ENCODE measurements at regions not wholly inside any gene's neighbourhood (a gene's known extent, or its start where the extent isn't known, plus 50 kb on each side); places are given as distances from the start of the nearest gene placed in this dataset.
"Not testable (repeated sequence)": the region's sequence is repeated elsewhere in the genome, so short reads cannot be mapped to it uniquely, and the experiment has no call there.

DNA sequence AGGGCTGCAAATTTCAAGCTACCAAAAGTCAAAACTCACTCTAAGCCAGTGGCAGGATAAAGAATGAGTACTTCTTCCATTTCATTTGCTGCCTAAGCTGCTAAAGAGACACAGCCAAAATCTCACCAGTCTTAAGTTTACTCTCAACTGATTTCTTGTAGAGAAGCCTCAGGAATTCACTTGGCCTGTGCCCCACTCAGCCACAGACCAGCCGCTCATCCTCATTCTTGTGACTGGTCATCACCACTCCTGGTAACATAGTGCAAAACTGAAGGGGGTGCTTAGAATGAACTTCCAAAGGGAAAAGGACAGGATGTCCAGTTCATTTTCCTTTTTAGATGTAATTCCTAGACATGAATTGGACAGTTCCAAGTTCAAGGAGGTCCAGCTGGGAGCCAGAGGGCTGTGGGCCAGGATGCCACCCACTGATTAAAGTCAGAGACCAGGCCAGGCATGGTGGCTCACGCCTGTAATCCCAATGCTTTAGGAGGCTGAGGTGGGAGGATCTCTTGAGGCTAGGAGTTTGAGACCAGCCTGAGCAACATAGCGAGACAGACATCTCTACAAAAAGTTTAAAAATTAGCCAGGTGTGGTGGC lies 72.7 kb upstream of the RANBP3L start:
- H3K4me3 Mint-ChIP-seq: no peak overlapping the region
- no peaks in the 10 kb centered on the region for H3K27me3 Mint-ChIP-seq
- peaks cover 34% of the 10 kb centered on the region for H3K4me1 Mint-ChIP-seq (ENCODE audit: low read depth)
- intact Hi-C loops (cut with micrococcal nuclease): no loop called here
- peaks cover 7% of the 10 kb centered on the region for H3K9me3 Mint-ChIP-seq
- H3K27ac Mint-ChIP-seq: peak overlapping the region; percentile 78
- H3K36me3 Mint-ChIP-seq (ENCODE audit: low read depth): no peaks in the 10 kb centered on the region

GRCh38 chr5:36377192-36377591 lies 75.5 kb upstream of the RANBP3L start:
- H3K27ac Mint-ChIP-seq: no peak overlapping the region
- no peaks in the 10 kb centered on the region for H3K9me3 Mint-ChIP-seq
- H3K27me3 Mint-ChIP-seq: peaks cover 2% of the 10 kb centered on the region
- peaks cover 34% of the 10 kb centered on the region for H3K4me1 Mint-ChIP-seq (ENCODE audit: low read depth)
- no peak overlapping the region for H3K4me3 Mint-ChIP-seq
- intact Hi-C loops (cut with micrococcal nuclease): no loop called here
- H3K36me3 Mint-ChIP-seq (ENCODE audit: low read depth): no peaks in the 10 kb centered on the region

DNA sequence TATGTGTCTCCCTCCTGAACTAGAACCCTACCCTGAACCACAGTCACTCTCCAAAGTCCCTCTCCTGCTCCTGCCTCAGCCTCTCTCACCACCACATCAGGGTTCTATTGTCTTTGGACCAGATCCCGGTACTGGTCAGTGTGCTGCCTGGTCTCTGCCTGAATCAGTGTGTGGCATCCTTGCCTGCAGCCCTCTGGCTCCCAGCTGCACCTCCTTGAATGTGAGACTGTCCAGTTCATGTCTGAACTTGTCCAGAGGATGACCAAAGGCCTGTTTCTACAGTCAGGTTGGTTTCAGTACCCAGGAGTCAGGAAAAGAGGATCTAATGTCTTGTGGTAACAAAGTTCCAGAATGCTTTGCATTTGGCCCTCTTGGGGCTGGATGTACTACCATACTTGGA lies 76.8 kb upstream of the RANBP3L start:
- peak overlapping the region; percentile 45 for H3K27ac Mint-ChIP-seq
- no peaks in the 10 kb centered on the region for H3K36me3 Mint-ChIP-seq (ENCODE audit: low read depth)
- no peaks in the 10 kb centered on the region for H3K9me3 Mint-ChIP-seq
- H3K4me1 Mint-ChIP-seq (ENCODE audit: low read depth): peaks cover 21% of the 10 kb centered on the region
- peaks cover 2% of the 10 kb centered on the region for H3K27me3 Mint-ChIP-seq
- intact Hi-C loops (cut with micrococcal nuclease): no loop called here
- H3K4me3 Mint-ChIP-seq: no peak overlapping the region

- no peak overlapping the region for H3K4me3 Mint-ChIP-seq
- no peaks in the 10 kb centered on the region for H3K9me3 Mint-ChIP-seq
- peaks cover 22% of the 10 kb centered on the region for H3K4me1 Mint-ChIP-seq (ENCODE audit: low read depth)
- H3K36me3 Mint-ChIP-seq (ENCODE audit: low read depth): no peaks in the 10 kb centered on the region
- no peak overlapping the region for H3K27ac Mint-ChIP-seq
- intact Hi-C loops (cut with micrococcal nuclease): no loop called here
- peaks cover 2% of the 10 kb centered on the region for H3K27me3 Mint-ChIP-seq
Measured at GRCh38 chr5:36382890-36383289, 81.2 kb upstream of the RANBP3L start.

DNA sequence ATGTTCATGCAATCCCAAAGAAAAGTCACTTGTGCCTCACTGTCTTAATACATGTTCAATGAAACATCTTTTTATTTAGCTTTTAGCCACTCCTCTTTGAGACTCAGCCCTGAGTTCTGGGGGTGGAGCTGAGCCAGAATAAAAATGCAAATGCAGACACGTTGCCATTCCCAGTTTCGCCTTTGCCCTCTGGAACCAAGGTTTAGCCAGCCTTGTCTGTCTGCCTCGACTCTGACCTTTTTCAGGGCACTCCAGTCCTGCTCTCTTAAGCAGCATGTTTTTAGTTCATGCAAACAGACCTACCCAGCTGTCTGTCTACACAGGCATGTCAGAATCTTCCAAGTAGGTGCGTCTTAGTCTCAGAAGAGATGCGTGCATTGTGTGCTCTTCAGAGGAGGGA lies 82.2 kb upstream of the RANBP3L start:
- Mint-ChIP-seq H3K27ac (no peak overlapping the region), H3K36me3 (ENCODE audit: low read depth) (no peaks in the 10 kb centered on the region), H3K4me1 (ENCODE audit: low read depth) (peaks cover 17% of the 10 kb centered on the region), H3K27me3 (peaks cover 2% of the 10 kb centered on the region), H3K9me3 (no peaks in the 10 kb centered on the region), H3K4me3 (no peak overlapping the region)
- intact Hi-C loops (cut with micrococcal nuclease): no loop called here

DNA sequence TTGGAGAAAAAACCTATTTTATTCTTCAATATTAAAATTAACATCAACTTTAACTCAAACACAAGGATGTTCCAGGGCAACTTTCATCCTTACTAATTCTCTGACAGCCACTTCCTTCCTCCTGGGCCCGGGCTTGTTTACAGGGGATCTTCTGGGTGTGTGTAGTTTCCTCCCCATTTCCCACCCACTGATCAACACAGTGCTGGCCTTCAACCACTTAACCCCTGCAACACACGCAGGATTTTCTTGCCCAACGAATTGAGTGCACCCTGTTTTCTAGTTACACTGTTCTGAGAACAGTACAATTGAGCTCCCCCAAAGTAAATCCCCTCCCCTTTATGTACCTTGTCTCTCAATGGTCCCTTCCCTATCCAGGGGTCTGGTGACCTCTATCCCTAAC lies 83.1 kb upstream of the RANBP3L start:
- Mint-ChIP-seq H3K4me1 (ENCODE audit: low read depth) (peaks cover 24% of the 10 kb centered on the region), H3K4me3 (no peak overlapping the region), H3K9me3 (no peaks in the 10 kb centered on the region), H3K27me3 (peaks cover 2% of the 10 kb centered on the region), H3K36me3 (ENCODE audit: low read depth) (no peaks in the 10 kb centered on the region), H3K27ac (peak overlapping the region; percentile 9)
- intact Hi-C loops (cut with micrococcal nuclease): no loop called here

GRCh38 chr5:36385495-36385894 lies 83.8 kb upstream of the RANBP3L start:
- Mint-ChIP-seq H3K27me3 (no peaks in the 10 kb centered on the region), H3K36me3 (ENCODE audit: low read depth) (no peaks in the 10 kb centered on the region), H3K4me3 (no peak overlapping the region), H3K4me1 (ENCODE audit: low read depth) (peaks cover 30% of the 10 kb centered on the region), H3K9me3 (no peaks in the 10 kb centered on the region), H3K27ac (no peak overlapping the region)
- intact Hi-C loops (cut with micrococcal nuclease): no loop called here

DNA sequence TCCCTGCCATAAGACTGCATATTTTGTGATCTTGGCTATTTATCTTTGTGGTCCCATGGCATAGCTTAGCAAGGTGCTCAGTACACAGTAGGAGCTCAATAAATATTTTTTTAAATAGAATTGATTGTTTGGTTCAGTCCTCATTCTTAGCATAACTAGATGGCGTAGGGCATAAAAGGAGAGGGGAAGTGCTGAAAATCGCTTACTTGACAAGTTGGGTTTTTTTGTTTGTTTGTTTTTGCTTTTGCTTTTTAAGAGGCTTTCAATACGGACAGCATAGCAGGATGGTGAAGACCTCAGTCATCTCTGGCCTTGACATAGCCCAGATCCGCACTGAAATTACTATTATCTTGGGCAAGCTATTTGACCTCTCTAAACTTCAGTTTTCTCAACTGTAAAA lies 86.6 kb upstream of the RANBP3L start:
- H3K27me3 Mint-ChIP-seq: peaks cover 4% of the 10 kb centered on the region
- H3K27ac Mint-ChIP-seq: no peak overlapping the region
- no peak overlapping the region for H3K4me3 Mint-ChIP-seq
- H3K9me3 Mint-ChIP-seq: no peaks in the 10 kb centered on the region
- intact Hi-C loops (cut with micrococcal nuclease): no loop called here
- H3K4me1 Mint-ChIP-seq (ENCODE audit: low read depth): peaks cover 36% of the 10 kb centered on the region
- H3K36me3 Mint-ChIP-seq (ENCODE audit: low read depth): no peaks in the 10 kb centered on the region

GRCh38 chr5:36389245-36389644 lies 87.5 kb upstream of the RANBP3L start:
- peaks cover 4% of the 10 kb centered on the region for H3K27me3 Mint-ChIP-seq
- H3K36me3 Mint-ChIP-seq (ENCODE audit: low read depth): no peaks in the 10 kb centered on the region
- peaks cover 32% of the 10 kb centered on the region for H3K4me1 Mint-ChIP-seq (ENCODE audit: low read depth)
- H3K27ac Mint-ChIP-seq: no peak overlapping the region
- no peaks in the 10 kb centered on the region for H3K9me3 Mint-ChIP-seq
- intact Hi-C loops (cut with micrococcal nuclease): no loop called here
- H3K4me3 Mint-ChIP-seq: no peak overlapping the region

DNA sequence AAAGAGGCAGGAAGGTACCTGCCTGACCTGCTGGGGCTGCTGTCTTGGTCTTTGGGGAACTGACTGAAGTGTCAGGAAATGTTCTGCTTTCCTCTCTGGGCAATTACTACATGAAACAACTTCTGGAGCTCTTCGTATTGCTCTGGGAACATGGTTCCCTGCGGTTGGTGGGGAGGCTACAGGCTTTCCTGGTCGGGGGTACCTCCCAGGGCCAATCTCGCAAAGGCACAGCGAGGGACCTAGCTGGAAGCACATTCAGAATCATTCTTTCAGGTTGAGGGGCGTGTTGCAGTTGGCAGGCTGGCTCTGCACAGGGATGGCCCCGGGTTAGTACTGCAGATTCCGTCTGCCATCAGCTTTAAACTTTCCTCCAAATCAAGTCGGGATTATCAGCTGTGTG lies 88.9 kb upstream of the RANBP3L start:
- H3K4me1 Mint-ChIP-seq (ENCODE audit: low read depth): peaks cover 19% of the 10 kb centered on the region
- intact Hi-C loops (cut with micrococcal nuclease): no loop called here
- H3K4me3 Mint-ChIP-seq: no peak overlapping the region
- no peaks in the 10 kb centered on the region for H3K36me3 Mint-ChIP-seq (ENCODE audit: low read depth)
- no peaks in the 10 kb centered on the region for H3K9me3 Mint-ChIP-seq
- peak overlapping the region; percentile 33 for H3K27ac Mint-ChIP-seq
- H3K27me3 Mint-ChIP-seq: peaks cover 4% of the 10 kb centered on the region

DNA sequence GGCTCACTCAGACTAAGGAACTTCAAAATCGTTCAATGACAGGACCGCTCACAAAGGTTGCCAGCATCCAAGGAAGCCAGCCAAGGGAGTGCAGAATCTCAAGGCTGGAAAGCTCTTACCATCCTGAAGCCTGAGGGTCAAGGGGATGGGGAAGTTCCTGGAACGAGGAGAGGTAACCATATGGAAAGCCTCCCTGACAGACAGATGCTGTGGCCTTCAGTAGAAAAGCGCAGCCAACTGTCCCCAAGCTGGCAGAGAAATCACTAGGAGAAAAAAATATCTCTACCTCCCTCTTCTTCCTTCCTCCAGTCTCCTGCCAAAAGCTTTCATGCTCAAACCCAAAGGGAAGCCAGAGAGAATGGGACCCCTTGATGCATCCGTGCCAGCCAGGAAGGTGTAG lies 90.5 kb upstream of the RANBP3L start:
- Mint-ChIP-seq H3K27ac (no peak overlapping the region), H3K27me3 (peaks cover 4% of the 10 kb centered on the region), H3K9me3 (no peaks in the 10 kb centered on the region), H3K4me3 (no peak overlapping the region), H3K36me3 (ENCODE audit: low read depth) (no peaks in the 10 kb centered on the region), H3K4me1 (ENCODE audit: low read depth) (peaks cover 24% of the 10 kb centered on the region)
- intact Hi-C loops (cut with micrococcal nuclease): no loop called here

- Mint-ChIP-seq H3K4me3 (no peak overlapping the region), H3K9me3 (no peaks in the 10 kb centered on the region), H3K36me3 (ENCODE audit: low read depth) (no peaks in the 10 kb centered on the region), H3K27me3 (peaks cover 4% of the 10 kb centered on the region), H3K4me1 (ENCODE audit: low read depth) (peaks cover 24% of the 10 kb centered on the region), H3K27ac (no peak overlapping the region)
- intact Hi-C loops (cut with micrococcal nuclease): no loop called here
Measured at GRCh38 chr5:36392818-36393217, 91.1 kb upstream of the RANBP3L start.

DNA sequence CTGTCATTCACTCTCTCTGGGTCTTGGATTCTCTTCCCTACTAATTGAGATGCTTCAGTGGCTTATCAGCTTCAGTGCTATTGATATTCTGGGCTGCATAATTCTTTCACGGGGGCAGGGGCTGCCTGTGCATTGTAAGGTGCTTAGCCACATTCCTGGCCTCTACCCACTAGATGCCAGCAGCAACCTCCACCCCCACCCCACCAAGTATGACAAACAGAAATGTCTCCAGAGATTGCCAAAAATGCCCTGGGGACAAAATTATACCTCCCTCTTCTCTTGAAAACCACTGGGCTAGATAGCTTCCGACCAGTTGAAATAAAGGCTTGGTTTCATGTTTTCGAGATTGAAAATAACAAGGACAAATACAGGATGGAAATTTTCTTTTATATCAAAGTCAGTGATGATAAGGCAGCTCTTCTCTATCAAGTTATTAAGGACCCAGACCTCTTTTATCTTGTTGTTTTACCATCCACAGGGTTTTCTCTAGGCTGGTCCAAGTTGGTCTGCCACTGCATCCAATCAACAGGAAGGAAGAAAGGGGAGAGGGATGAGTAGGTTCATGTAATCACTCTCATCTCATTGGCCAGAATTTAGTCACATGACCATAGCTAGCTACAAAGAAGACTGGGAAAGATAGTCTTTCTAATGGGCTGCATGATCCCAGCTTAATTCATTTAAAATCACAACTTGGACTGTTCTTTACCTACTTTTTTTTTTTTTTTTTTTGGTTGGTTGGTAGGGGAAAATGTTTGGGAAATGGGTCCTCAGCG lies 92.1 kb upstream of the RANBP3L start:
- H3K4me1 Mint-ChIP-seq (ENCODE audit: low read depth): peaks cover 29% of the 10 kb centered on the region
- peaks cover 4% of the 10 kb centered on the region for H3K27me3 Mint-ChIP-seq
- no peak overlapping the region for H3K27ac Mint-ChIP-seq
- H3K36me3 Mint-ChIP-seq (ENCODE audit: low read depth): no peaks in the 10 kb centered on the region
- H3K4me3 Mint-ChIP-seq: no peak overlapping the region
- H3K9me3 Mint-ChIP-seq: no peaks in the 10 kb centered on the region
- intact Hi-C loops (cut with micrococcal nuclease): no loop called here

GRCh38 chr5:36395260-36395659 lies 93.6 kb upstream of the RANBP3L start:
- Mint-ChIP-seq H3K36me3 (ENCODE audit: low read depth) (no peaks in the 10 kb centered on the region), H3K27ac (no peak overlapping the region), H3K27me3 (peaks cover 4% of the 10 kb centered on the region), H3K9me3 (no peaks in the 10 kb centered on the region), H3K4me1 (ENCODE audit: low read depth) (peaks cover 18% of the 10 kb centered on the region), H3K4me3 (no peak overlapping the region)
- intact Hi-C loops (cut with micrococcal nuclease): no loop called here

DNA sequence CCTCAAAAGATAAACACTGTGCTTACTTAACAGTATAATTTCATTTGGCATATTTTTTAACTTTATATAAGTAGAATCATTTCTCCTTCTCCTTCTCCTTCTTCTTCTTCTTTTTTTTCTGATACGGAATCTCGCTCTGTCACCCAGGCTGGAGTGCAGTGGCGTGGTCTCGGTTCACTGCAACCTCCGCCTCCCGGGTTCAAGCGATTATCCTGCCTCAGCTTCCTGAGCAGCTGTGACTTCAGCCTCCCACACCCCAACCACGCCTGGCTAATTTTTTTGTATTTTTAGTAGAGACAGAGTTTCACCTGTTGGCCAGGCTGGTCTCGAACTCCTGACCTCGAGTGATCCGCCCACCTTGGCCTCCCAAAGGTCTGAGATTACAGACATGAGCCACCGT lies 94.2 kb upstream of the RANBP3L start:
- H3K36me3 Mint-ChIP-seq (ENCODE audit: low read depth); H3K9me3 Mint-ChIP-seq; intact Hi-C loops (cut with micrococcal nuclease); H3K27ac Mint-ChIP-seq; H3K27me3 Mint-ChIP-seq; H3K4me3 Mint-ChIP-seq: not testable (repeated sequence)
- peaks cover 11% of the 10 kb centered on the region for H3K4me1 Mint-ChIP-seq (ENCODE audit: low read depth)

Data from dendritic cell treated with granulocyte-macrophage colony-stimulating factor and Interleukin-4, amounts not matched to agents 40 ng/mL and 50 ng/mL, for 4 days (primary cell).